Astrocyte of the spinal cord (primary cell): ENCODE measurements at regions not wholly inside any gene's neighbourhood (a gene's known extent, or its start where the extent isn't known, plus 50 kb on each side); places are given as distances from the start of the nearest gene placed in this dataset.
"Not testable (repeated sequence)": the region's sequence is repeated elsewhere in the genome, so short reads cannot be mapped to it uniquely, and the experiment has no call there.

ENCODE experiments used
- DNase-seq: peaks from one replicate; pipeline ENCODE4 v3.0.0; 2011; ENCODE audit warnings: low read depth, low spot score
- H3K4me3 ChIP-seq: 2 replicates; pipeline ENCODE4 v1.5.1; 2011; ENCODE audit warnings: low read depth, mild to moderate bottlenecking, low read length, moderate library complexity
- in situ Hi-C: cut with HindIII; loops from 2 replicates; pipeline ENCODE4 v1.10.0; 2017; ENCODE audit warnings: low sequenced_read_pairs
- TF ChIP-seq, protein P1 (sequence below): IDR thresholded peaks from 2 replicates; pipeline ENCODE4 v1.5.1; 2012; ENCODE audit warnings: low read depth, mild to moderate bottlenecking, low read length, inconsistent platforms

DNA sequence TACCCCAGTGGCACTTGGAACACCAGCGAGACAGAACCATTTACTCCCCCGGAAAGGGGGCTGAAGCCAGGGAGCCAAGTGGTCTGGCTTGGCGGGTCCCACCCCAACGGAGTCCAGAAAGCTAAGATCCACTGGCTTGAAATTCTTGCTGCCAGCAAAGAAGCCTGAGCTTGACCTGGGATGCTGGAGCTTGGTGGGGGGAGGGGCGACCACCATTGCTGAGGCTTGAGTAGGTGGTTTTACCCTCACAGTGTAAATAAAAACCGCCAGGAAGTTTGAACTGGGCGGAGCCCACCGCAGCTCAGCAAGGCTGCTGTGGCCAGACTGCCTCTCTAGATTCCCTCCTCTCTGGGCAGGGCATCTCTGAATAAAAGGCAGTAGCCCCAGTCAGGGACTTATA is 62.8 kb downstream of the RPS24 start:
- DNase-seq, in situ Hi-C loops: not testable (repeated sequence)

DNA sequence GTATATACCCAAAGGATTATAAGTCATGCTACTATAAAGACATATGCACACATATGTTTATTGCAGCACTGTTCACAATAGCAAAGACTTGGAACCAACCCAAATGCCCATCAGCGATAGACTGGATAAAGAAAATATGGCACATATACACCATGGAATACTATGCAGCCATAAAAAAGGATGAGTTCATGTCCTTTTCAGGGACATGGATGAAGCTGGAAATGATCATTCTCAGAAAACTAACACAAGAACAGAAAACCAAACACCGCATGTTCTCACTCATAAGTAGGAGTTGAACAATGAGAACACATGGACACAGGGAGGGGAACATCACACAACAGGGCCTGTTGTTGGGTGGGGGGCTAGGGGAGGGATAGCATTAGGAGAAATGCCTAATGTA is 68.9 kb downstream of the RPS24 start:
- in situ Hi-C loops, H3K4me3 ChIP-seq, DNase-seq: not testable (repeated sequence)

More for the DNA sequence above, 62.8 kb downstream of the RPS24 start:
- not testable (repeated sequence) for H3K4me3 ChIP-seq

DNA sequence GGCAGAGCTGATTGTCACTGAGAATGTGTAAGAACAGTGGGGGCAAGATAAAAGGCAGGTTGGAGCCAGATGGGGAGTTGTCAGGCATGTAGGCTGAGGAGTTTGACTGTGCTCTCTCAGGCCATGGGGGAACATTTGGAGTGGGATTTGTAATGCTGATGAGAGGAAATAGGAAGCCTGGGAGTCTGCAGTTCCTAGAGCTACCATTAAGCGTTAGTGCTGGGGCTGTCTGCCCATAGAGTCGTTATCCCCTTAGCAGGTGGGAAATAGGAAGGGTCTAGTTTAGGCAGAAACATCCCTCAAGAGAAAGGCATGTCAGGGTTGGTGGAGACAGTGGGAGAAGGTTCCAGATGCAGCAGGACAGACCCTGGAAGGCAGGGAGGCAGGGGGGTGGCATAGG is 75.5 kb downstream of the RPS24 start:
- no peak for DNase-seq
- in situ Hi-C loops, result no loop called here
- TF ChIP-seq, protein P1, sequence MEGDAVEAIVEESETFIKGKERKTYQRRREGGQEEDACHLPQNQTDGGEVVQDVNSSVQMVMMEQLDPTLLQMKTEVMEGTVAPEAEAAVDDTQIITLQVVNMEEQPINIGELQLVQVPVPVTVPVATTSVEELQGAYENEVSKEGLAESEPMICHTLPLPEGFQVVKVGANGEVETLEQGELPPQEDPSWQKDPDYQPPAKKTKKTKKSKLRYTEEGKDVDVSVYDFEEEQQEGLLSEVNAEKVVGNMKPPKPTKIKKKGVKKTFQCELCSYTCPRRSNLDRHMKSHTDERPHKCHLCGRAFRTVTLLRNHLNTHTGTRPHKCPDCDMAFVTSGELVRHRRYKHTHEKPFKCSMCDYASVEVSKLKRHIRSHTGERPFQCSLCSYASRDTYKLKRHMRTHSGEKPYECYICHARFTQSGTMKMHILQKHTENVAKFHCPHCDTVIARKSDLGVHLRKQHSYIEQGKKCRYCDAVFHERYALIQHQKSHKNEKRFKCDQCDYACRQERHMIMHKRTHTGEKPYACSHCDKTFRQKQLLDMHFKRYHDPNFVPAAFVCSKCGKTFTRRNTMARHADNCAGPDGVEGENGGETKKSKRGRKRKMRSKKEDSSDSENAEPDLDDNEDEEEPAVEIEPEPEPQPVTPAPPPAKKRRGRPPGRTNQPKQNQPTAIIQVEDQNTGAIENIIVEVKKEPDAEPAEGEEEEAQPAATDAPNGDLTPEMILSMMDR, result no peak
- H3K4me3 ChIP-seq, result no peak overlapping the region

DNA sequence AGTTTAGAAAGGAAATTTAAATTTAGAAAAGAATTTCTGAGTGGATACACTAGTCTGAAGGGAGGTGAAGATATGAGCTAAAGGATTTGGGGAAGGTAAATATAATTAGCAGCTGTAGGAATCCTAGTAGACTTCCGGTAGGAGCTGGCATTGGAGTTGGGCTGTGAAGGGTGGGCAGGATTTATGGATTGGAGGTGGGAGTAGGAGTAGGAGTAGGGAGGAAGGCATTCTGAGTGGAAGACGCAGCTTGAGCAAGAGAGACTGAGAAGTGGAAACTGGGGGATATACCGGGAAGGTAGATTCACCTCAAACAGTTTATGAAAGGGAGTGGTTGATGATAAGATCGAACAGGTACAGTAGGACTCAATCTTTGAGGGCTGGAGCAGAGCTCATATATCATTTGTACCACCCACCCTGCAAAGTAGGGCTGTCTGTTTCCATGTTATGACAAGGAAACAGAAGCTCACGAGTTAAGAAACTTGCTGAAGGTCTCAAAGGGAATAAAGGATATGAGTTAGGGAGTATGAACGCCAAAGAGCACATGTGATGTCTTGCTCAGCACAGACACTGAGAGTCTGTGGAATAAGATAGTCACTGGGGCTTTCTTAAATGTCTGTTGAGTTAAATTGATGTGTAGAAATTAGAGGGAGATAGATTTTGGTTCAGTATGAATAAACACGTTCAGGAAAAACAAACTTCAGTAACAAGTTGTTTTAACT is 81.6 kb downstream of the RPS24 start:
- TF ChIP-seq, protein P1, result no peak
- in situ Hi-C loops, result no loop called here
- DNase-seq, result no peak
- no peak overlapping the region for H3K4me3 ChIP-seq

DNA sequence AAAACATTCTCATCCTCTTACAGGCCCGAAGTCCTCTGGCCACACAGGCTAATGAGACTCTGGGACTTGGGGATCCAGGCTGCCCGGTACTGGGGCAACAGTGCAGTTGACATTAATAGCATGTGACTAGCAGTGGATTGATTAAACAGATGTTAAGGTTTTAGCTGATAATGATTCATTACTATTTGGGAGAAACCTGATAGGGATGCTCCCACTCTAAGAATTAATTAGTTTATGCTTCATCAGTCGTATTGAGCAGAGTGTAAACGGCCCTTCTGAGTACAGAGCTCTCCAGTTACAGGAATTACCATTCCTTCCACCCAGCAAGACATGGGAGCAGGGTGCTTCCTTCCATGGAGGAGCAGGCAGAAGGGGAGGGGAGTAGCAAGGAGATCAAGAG is 82.7 kb downstream of the RPS24 start:
- no peak for DNase-seq
- TF ChIP-seq, protein P1, result no peak
- in situ Hi-C loops, result no loop called here
- no peak overlapping the region for H3K4me3 ChIP-seq

DNA sequence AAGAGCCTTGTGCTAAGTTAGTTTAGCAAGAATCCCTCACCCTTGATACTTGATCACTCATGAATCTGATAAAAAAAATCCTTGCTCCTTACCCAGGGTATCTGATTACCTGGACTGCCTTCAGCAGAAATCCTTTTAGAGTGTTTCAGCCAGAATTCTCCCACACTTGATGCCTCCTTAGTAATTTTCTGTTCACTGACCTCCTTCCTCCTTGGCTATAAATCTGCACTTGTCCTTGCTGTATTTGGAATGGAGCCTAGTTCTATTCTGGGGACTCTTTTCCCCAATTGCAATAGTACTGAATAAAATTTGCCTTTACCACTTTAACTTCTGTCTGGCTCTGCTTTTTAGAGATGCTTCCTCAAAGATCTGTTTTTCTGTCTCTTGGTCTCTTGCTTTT is 84.9 kb downstream of the RPS24 start:
- in situ Hi-C loops, result no loop called here
- DNase-seq, result no peak
- TF ChIP-seq, protein P1, result no peak
- no peak overlapping the region for H3K4me3 ChIP-seq

DNA sequence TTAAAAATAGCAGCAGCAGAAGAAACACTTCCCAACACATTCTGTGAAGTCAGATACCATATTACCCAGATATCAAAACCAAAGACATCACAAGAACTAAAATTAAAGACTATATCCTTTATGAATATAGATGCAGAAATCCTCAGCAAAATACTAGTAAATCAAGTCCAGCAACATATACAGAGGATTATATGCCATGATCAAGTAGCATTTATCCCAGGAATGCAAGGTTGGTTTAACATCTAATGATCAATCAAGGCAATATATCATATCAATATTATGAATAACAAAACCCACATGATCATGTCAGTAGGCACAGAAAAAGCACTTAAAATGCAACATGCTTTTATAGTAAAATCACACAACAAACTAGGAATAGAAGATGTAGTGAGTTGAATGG is 88.1 kb downstream of the RPS24 start:
- TF ChIP-seq, protein P1, result no peak
- H3K4me3 ChIP-seq, result no peak overlapping the region
- DNase-seq, result no peak
- in situ Hi-C loops, result no loop called here

DNA sequence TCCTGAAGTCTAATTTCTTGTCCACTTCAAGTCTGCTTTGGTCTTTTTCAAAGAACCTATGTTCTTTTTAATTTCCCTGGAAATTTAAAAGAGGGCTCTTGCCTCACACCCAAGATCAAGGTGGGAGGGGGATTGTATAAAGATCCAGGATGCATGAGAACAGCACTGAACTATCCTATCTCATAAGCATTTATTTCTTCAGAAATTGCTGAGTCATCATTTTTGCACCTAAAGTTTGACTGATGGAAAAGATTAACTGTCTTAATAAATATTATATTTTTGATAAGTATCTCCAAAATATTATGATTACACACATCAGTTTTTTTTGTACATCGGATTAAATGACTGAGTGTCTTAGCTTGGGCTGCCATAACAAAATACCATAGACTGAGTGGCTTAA is 90.5 kb downstream of the RPS24 start:
- DNase-seq, result no peak
- in situ Hi-C loops, result no loop called here
- TF ChIP-seq, protein P1, result no peak

More for the DNA sequence above, 90.5 kb downstream of the RPS24 start:
- no peak overlapping the region for H3K4me3 ChIP-seq
